GM12878 (cell line): ENCODE measurements at regions not wholly inside any gene's neighbourhood (a gene's known extent, or its start where the extent isn't known, plus 50 kb on each side); places are given as distances from the start of the nearest gene placed in this dataset.

Source experiments
- ATAC-seq: fragments of 200-7000 bp; cut with Tn5 transposase; 3 replicates; pipeline ENCODE4 v1.9.1; 2020; ENCODE audit warnings: mild to moderate bottlenecking, moderate library complexity
- BruUV-seq: library from RNA; stranded (reverse); fragments of 400-500 nt; replicated peaks from 2 replicates; lab custom pipeline; 2021; lab: Mats Ljungman, UMichigan
- CTCF ChIA-PET: fragments of 300-600 bp; sonication (Branson Sonifier 250); formaldehyde crosslinking; extraction: SDS; loops from one replicate; lab custom pipeline; 2021; ENCODE audit warnings: inconsistent platforms; lab: Yijun Ruan, JAX
- POLR2A ChIA-PET: fragments of 350-600 bp; formaldehyde crosslinking; extraction: SDS; loops from one replicate; lab custom pipeline; 2021; ENCODE audit warnings: inconsistent platforms; lab: Charles Lee
- RAD21 ChIA-PET: fragments of 300-600 bp; sonication (Branson Sonifier 250); formaldehyde crosslinking; loops from one replicate; lab custom pipeline; 2023; ENCODE audit warnings: antibody characterized with exemption; ENCODE audit not compliant: unreplicated experiment; lab: Charles Lee
- SMC1A ChIA-PET: fragments of 300-600 bp; sonication (Branson Sonifier 250); formaldehyde crosslinking; loops from one replicate; lab custom pipeline; 2023; ENCODE audit not compliant: unreplicated experiment, uncharacterized antibody; lab: Charles Lee
- DNase-seq: peaks from one replicate; pipeline ENCODE4 v3.0.0-alpha.2; 2011; ENCODE audit warnings: low read depth, low spot score
- FAIRE-seq: peaks from 3 replicates; lab custom pipeline; 2011; peaks lifted over from hg19 to GRCh38; lab: Jason Lieb, UNC
- H2AFZ ChIP-seq: 2 replicates; pipeline ENCODE4 v1.6.0; 2011; ENCODE audit warnings: low read depth, low read length, control low read depth; ENCODE audit not compliant: control insufficient read depth
- H3K27ac ChIP-seq: 2 replicates; pipeline ENCODE4 v1.5.1; 2011; ENCODE audit warnings: control low read depth; ENCODE audit not compliant: control insufficient read depth, insufficient read depth
- H3K27me3 ChIP-seq, 2 experiments: replicated peaks in 1 of 2; 2 replicates each; pipeline versions ENCODE4 v1.6.0 to v1.6.1; 2011; ENCODE audit warnings: low read length in 1 of 2; ENCODE audit not compliant: control insufficient read depth in 2 of 2, insufficient read depth in 2 of 2
- H3K36me3 ChIP-seq, 2 experiments: 2 replicates each; pipeline ENCODE4 v1.5.1; 2011; ENCODE audit warnings: low read length in 1 of 2; ENCODE audit not compliant: control insufficient read depth in 2 of 2, insufficient read depth in 2 of 2
- H3K4me1 ChIP-seq: 2 replicates; pipeline ENCODE4 v1.6.1; 2011; ENCODE audit warnings: mild to moderate bottlenecking, low read length, moderate library complexity, mixed read lengths; ENCODE audit not compliant: control insufficient read depth, insufficient read depth
- H3K4me2 ChIP-seq: 2 replicates; pipeline ENCODE4 v1.6.0; 2011; ENCODE audit warnings: control low read depth; ENCODE audit not compliant: control insufficient read depth, insufficient read depth
- H3K4me3 ChIP-seq: fragments of 200-600 bp; sonication (generic); 2 replicates; pipeline ENCODE4 v1.5.1; 2016
- H3K79me2 ChIP-seq: 2 replicates; pipeline ENCODE4 v1.6.0; 2011; ENCODE audit warnings: low read length; ENCODE audit not compliant: control insufficient read depth, insufficient read depth
- H3K9ac ChIP-seq: 2 replicates; pipeline ENCODE4 v1.8.0; 2011; ENCODE audit warnings: low read length, control low read depth, mixed read lengths; ENCODE audit not compliant: control insufficient read depth, insufficient read depth
- H3K9me3 ChIP-seq: replicated peaks from 3 replicates; pipeline ENCODE4 v1.5.1; 2011; ENCODE audit warnings: mild to moderate bottlenecking, low read length; ENCODE audit not compliant: control insufficient read depth, insufficient read depth
- H4K20me1 ChIP-seq: 2 replicates; pipeline ENCODE4 v1.6.0; 2011; ENCODE audit not compliant: control insufficient read depth, insufficient read depth
- ATF7 ChIP-seq: fragments of 450-650 bp; IDR thresholded peaks from 2 replicates; pipeline ENCODE4 v1.6.1; 2016; ENCODE audit warnings: low read depth, mild to moderate bottlenecking
- BHLHE40 ChIP-seq, 2 experiments: fragments of 450-650 bp in 1 of 2; IDR thresholded peaks; 2 replicates each; pipeline ENCODE4 v1.6.1; 2011 to 2017; ENCODE audit warnings: low read depth in 2 of 2, borderline replicate concordance in 1 of 2, improper control_type of control experiment in 1 of 2, low read length in 1 of 2, mild to moderate bottlenecking in 1 of 2
- EGR1 ChIP-seq, 2 experiments: IDR thresholded peaks; 1 replicate in 1 of 2; 2 replicates in 1 of 2; pipeline ENCODE4 v1.6.1; 2011 to 2012; ENCODE audit warnings: low read depth in 2 of 2, low read length in 2 of 2, borderline replicate concordance in 1 of 2, mild to moderate bottlenecking in 1 of 2, moderate library complexity in 1 of 2
- ESRRA ChIP-seq: IDR thresholded peaks from 2 replicates; pipeline ENCODE4 v1.6.1; 2012; ENCODE audit warnings: mild to moderate bottlenecking, low read length, improper control_type of control experiment
- HCFC1 ChIP-seq: fragments of 150-350 bp; IDR thresholded peaks from 2 replicates; pipeline ENCODE4 v1.6.1; 2014; ENCODE audit warnings: low read length
- HDAC2 ChIP-seq: fragments of 200-600 bp; sonication (generic); IDR thresholded peaks from 2 replicates; pipeline ENCODE4 v1.6.1; 2017
- KLF5 ChIP-seq: fragments of 450-650 bp; IDR thresholded peaks from 2 replicates; pipeline ENCODE4 v1.6.1; 2014; ENCODE audit warnings: mild to moderate bottlenecking; ENCODE audit not compliant: partially characterized antibody
- NBN ChIP-seq: fragments of 450-650 bp; IDR thresholded peaks from 2 replicates; pipeline ENCODE4 v1.6.1; 2016
- NR2C2 ChIP-seq: IDR thresholded peaks from 2 replicates; pipeline ENCODE4 v1.6.1; 2011; ENCODE audit warnings: borderline replicate concordance, low read depth; ENCODE audit not compliant: control insufficient read depth, insufficient read length
- RFX5 ChIP-seq: IDR thresholded peaks from 2 replicates; pipeline ENCODE4 v1.6.1; 2011; ENCODE audit warnings: low read depth, low read length, improper control_type of control experiment
- SIX5 ChIP-seq: IDR thresholded peaks from 2 replicates; pipeline ENCODE4 v1.6.1; 2011; ENCODE audit warnings: mild to moderate bottlenecking, low read depth, low read length, moderate library complexity; ENCODE audit not compliant: severe bottlenecking
- SMAD1 ChIP-seq: fragments of 450-650 bp; IDR thresholded peaks from 2 replicates; pipeline ENCODE4 v1.6.1; 2018; ENCODE audit warnings: mild to moderate bottlenecking, low read depth; ENCODE audit not compliant: partially characterized antibody
- TCF7 ChIP-seq: IDR thresholded peaks from 2 replicates; pipeline ENCODE4 v1.6.1; 2014; ENCODE audit warnings: antibody characterized with exemption, borderline replicate concordance
- ZSCAN29 ChIP-seq: fragments of 450-650 bp; IDR thresholded peaks from 2 replicates; pipeline ENCODE4 v1.6.1; 2017; ENCODE audit warnings: mild to moderate bottlenecking, moderate library complexity
- WGBS: methylation state at CpG from one replicate; pipeline ENCODE4 v1.1.6; 2016; ENCODE audit warnings: low lambda C conversion rate; ENCODE audit not compliant: insufficient replicate concordance, insufficient coverage; ENCODE audit errors: missing lambda C conversion rate; 5-methylcytosine and 5-hydroxymethylcytosine counted together
- in situ Hi-C: fragments of 300-500 bp; cut with MboI; formaldehyde crosslinking; loops from 9 replicates; pipeline ENCODE4 v1.14.3; 2018; ENCODE audit warnings: mixed read lengths
- intact Hi-C: fragments of 100-400 bp; cut with micrococcal nuclease; formaldehyde crosslinking; loops from one replicate; pipeline ENCODE4 v1.14.2; 2022; ENCODE audit not compliant: unreplicated experiment
- TF ChIP-seq, protein P1 (sequence below): IDR thresholded peaks from 2 replicates; pipeline ENCODE4 v1.6.1; 2012; ENCODE audit warnings: low read depth, low read length, improper control_type of control experiment
- TF ChIP-seq, protein P2 (sequence below): fragments of 450-650 bp; IDR thresholded peaks from 2 replicates; pipeline ENCODE4 v1.6.1; 2016; ENCODE audit warnings: mild to moderate bottlenecking, moderate library complexity, borderline replicate concordance

DNA sequence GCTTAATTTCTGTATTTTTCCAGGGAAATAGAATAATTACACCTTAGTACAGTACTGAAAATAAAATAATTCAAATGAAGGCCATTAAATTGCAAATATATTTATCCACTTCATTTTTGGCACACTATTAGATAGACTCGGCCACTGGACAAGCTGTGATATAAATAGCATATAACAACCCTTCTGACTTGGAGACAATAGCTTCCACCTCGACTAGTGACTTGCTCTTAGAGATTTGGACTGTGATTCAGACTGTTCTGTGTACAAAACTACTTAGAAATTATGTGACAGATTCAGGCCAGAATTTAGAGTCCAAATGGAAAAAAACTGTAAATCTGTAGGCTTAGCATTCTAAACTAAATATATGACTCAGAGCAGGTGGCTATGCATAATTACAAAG is 949.9 kb downstream of the LRFN5 start:
- no peak overlapping the region for H3K4me2 ChIP-seq
- BruUV-seq: no TSS peak
- POLR2A ChIA-PET: no interaction called here

More for the DNA sequence above, 949.9 kb downstream of the LRFN5 start:
- H3K9me3 ChIP-seq: no peaks in the 10 kb centered on the region
- FAIRE-seq (no peak), DNase-seq (no peak), ATAC-seq (no peak)
- no peak overlapping the region for H3K27ac ChIP-seq
- no peak overlapping the region for H2AFZ ChIP-seq
- H4K20me1 ChIP-seq: no peaks in the 10 kb centered on the region
- CTCF ChIA-PET: no interaction called here
- H3K79me2 ChIP-seq: no peaks in the 10 kb centered on the region
- no peaks in the 10 kb centered on the region for H3K4me1 ChIP-seq
- 3% methylated on average over 2 of the region's 2 CpGs for WGBS
- RAD21 ChIA-PET: no interaction called here
- H3K36me3 ChIP-seq: no peaks in the 10 kb centered on the region; a peak in 1 of 4 replicates
- in situ Hi-C loops: no loop called here
- H3K9ac ChIP-seq: no peak overlapping the region
- TF ChIP-seq HCFC1 (no peak), ESRRA (no peak), ZSCAN29 (no peak), NBN (no peak), RFX5 (no peak), NR2C2 (no peak), BHLHE40 (IDR thresholded peaks at IDR 0.05; ENCODE audit: borderline replicate concordance in 1 of 2, low read depth in 2 of 2, low read length in 1 of 2) (no peak), SMAD1 (no peak), ATF7 (no peak), TCF7 (no peak), KLF5 (no peak), SIX5 (no peak), HDAC2 (no peak), EGR1 (IDR thresholded peaks at IDR 0.05; ENCODE audit: borderline replicate concordance in 1 of 2, low read depth in 2 of 2, low read length in 2 of 2) (no peak)
- TF ChIP-seq, protein P1, sequence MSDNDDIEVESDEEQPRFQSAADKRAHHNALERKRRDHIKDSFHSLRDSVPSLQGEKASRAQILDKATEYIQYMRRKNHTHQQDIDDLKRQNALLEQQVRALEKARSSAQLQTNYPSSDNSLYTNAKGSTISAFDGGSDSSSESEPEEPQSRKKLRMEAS: no peak
- TF ChIP-seq, protein P2, sequence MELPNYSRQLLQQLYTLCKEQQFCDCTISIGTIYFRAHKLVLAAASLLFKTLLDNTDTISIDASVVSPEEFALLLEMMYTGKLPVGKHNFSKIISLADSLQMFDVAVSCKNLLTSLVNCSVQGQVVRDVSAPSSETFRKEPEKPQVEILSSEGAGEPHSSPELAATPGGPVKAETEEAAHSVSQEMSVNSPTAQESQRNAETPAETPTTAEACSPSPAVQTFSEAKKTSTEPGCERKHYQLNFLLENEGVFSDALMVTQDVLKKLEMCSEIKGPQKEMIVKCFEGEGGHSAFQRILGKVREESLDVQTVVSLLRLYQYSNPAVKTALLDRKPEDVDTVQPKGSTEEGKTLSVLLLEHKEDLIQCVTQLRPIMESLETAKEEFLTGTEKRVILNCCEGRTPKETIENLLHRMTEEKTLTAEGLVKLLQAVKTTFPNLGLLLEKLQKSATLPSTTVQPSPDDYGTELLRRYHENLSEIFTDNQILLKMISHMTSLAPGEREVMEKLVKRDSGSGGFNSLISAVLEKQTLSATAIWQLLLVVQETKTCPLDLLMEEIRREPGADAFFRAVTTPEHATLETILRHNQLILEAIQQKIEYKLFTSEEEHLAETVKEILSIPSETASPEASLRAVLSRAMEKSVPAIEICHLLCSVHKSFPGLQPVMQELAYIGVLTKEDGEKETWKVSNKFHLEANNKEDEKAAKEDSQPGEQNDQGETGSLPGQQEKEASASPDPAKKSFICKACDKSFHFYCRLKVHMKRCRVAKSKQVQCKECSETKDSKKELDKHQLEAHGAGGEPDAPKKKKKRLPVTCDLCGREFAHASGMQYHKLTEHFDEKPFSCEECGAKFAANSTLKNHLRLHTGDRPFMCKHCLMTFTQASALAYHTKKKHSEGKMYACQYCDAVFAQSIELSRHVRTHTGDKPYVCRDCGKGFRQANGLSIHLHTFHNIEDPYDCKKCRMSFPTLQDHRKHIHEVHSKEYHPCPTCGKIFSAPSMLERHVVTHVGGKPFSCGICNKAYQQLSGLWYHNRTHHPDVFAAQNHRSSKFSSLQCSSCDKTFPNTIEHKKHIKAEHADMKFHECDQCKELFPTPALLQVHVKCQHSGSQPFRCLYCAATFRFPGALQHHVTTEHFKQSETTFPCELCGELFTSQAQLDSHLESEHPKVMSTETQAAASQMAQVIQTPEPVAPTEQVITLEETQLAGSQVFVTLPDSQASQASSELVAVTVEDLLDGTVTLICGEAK: no peak
- intact Hi-C loops: no loop called here
- H3K4me3 ChIP-seq: no peak overlapping the region
- SMC1A ChIA-PET: interaction anchor here (0.7 kb wide), 1 partner anchor 574 kb away, joined by 3 read pairs; no protein-coding TSS in a partner anchor
- H3K27me3 ChIP-seq: no peaks in the 10 kb centered on the region
